Hepatocyte (in vitro differentiated cells): ENCODE measurements at regions not wholly inside any gene's neighbourhood (a gene's known extent, or its start where the extent isn't known, plus 50 kb on each side); places are given as distances from the start of the nearest gene placed in this dataset.

ENCODE experiments used
- EZH2 ChIP-seq: fragments of 200-600 bp; sonication (generic); IDR thresholded peaks from 2 replicates; pipeline ENCODE4 v1.6.1; 2016; ENCODE audit warnings: antibody characterized with exemption, mild to moderate bottlenecking, borderline replicate concordance
- EZH2phosphoT487 ChIP-seq: fragments of 200-600 bp; sonication (generic); IDR thresholded peaks from one replicate; pipeline ENCODE4 v1.6.1; 2018; ENCODE audit warnings: antibody characterized with exemption, mild to moderate bottlenecking, low read depth, moderate library complexity; ENCODE audit not compliant: unreplicated experiment, severe bottlenecking
- TF ChIP-seq, protein P1 (sequence below): fragments of 200-600 bp; sonication (generic); IDR thresholded peaks from 2 replicates; pipeline ENCODE4 v1.5.1; 2016; ENCODE audit warnings: antibody characterized with exemption, mild to moderate bottlenecking; ENCODE audit not compliant: poor library complexity

DNA sequence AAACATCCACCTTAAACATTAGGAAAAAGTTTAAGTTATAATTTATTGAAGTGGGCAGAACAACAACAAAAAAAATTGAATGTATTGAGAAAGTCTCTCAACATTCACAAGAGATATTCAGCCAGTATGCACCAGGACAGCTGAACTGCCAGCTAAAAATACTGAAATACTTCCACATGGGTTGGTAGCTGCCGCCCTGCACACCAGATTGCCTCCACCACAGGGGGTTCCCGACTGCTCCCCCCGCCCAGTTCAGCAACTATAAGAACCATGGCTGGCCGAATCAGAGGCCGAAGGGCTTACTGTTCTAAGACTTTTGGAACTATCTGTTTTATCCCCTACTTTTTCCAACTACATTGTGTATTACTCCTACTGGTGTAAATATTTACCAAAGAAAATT, 150.0 kb upstream of the LRP1B start:
- TF ChIP-seq, protein P1, sequence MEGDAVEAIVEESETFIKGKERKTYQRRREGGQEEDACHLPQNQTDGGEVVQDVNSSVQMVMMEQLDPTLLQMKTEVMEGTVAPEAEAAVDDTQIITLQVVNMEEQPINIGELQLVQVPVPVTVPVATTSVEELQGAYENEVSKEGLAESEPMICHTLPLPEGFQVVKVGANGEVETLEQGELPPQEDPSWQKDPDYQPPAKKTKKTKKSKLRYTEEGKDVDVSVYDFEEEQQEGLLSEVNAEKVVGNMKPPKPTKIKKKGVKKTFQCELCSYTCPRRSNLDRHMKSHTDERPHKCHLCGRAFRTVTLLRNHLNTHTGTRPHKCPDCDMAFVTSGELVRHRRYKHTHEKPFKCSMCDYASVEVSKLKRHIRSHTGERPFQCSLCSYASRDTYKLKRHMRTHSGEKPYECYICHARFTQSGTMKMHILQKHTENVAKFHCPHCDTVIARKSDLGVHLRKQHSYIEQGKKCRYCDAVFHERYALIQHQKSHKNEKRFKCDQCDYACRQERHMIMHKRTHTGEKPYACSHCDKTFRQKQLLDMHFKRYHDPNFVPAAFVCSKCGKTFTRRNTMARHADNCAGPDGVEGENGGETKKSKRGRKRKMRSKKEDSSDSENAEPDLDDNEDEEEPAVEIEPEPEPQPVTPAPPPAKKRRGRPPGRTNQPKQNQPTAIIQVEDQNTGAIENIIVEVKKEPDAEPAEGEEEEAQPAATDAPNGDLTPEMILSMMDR: no peak
- no peak for TF ChIP-seq EZH2
- TF ChIP-seq EZH2phosphoT487: no peak
